ENCODE measurements at regions not wholly inside any gene's neighbourhood (a gene's known extent, or its start where the extent isn't known, plus 50 kb on each side); places are given as distances from the start of the nearest gene placed in this dataset.

DNA sequence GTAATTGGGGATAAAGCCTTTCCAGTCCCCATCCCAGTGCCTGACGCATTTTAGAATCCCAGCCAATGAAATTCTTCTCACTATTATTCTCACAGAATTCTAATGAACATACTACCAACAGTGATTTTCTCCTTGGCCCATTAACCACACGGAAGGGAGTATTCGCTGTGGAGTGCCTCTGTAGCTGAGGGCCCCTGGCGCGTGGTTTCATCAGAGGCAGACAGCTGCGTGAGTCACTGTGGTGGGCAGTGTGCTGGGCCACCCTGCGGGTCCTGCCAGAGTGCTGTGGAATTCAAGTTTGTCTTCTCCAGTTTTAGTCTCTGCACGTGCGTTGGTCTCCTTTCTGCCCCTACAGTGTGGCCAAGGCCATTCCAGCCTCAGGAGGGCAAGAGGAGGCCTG is 335.4 kb upstream of the FAT1 start:
- TF ChIP-seq MXI1 (IDR thresholded peaks at IDR 0.05; ENCODE audit: borderline replicate concordance, low read depth, low read length) (no peak), NFE2L2 (IDR thresholded peaks at IDR 0.05; ENCODE audit: low read depth, low read length) (no peak), POLR2A (IDR thresholded peaks at IDR 0.05; ENCODE audit: low read depth, low read length) (no peak), MAFK (IDR thresholded peaks at IDR 0.05; ENCODE audit: low read depth, low read length) (no peak), CHD1 (IDR thresholded peaks at IDR 0.05; ENCODE audit: low read depth, low read length) (no peak)
- TF ChIP-seq, protein P1, sequence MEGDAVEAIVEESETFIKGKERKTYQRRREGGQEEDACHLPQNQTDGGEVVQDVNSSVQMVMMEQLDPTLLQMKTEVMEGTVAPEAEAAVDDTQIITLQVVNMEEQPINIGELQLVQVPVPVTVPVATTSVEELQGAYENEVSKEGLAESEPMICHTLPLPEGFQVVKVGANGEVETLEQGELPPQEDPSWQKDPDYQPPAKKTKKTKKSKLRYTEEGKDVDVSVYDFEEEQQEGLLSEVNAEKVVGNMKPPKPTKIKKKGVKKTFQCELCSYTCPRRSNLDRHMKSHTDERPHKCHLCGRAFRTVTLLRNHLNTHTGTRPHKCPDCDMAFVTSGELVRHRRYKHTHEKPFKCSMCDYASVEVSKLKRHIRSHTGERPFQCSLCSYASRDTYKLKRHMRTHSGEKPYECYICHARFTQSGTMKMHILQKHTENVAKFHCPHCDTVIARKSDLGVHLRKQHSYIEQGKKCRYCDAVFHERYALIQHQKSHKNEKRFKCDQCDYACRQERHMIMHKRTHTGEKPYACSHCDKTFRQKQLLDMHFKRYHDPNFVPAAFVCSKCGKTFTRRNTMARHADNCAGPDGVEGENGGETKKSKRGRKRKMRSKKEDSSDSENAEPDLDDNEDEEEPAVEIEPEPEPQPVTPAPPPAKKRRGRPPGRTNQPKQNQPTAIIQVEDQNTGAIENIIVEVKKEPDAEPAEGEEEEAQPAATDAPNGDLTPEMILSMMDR (conservative IDR thresholded peaks at IDR 0.05; ENCODE audit: low read depth, low read length): no peak
